ENCODE measurements at regions not wholly inside any gene's neighbourhood (a gene's known extent, or its start where the extent isn't known, plus 50 kb on each side); places are given as distances from the start of the nearest gene placed in this dataset.
"Not testable (repeated sequence)": the region's sequence is repeated elsewhere in the genome, so short reads cannot be mapped to it uniquely, and the experiment has no call there.

DNA sequence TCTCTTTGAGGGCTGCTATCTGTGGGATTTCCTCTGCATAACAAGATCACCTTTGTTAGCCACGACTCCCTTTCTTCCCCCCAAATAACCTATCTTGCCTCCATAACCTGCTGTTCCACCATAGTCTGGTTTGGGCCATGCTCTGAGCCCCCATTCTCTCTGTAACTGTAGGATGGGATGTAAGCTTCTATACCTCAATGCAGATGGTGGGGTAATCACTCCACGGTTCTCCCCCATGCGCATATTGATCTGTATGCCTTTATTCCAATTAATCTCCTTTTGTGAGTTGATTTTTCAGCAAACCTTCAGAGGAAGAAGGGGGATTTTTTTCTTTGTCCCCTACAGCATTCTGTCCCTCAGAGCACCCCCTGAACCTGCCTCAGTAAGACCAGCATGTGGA is 170.1 kb upstream of the IRF2BP2 start:
- Histone ChIP-seq H4K20me1 (ENCODE audit: control insufficient read depth, extremely low read depth, insufficient read depth, low read length) (no peaks in the 10 kb centered on the region), H3K27ac (ENCODE audit: control insufficient read depth, insufficient read depth, low read length) (no peak overlapping the region)
- DNase-seq (ENCODE audit: low read depth, low spot score), result no peak

DNA sequence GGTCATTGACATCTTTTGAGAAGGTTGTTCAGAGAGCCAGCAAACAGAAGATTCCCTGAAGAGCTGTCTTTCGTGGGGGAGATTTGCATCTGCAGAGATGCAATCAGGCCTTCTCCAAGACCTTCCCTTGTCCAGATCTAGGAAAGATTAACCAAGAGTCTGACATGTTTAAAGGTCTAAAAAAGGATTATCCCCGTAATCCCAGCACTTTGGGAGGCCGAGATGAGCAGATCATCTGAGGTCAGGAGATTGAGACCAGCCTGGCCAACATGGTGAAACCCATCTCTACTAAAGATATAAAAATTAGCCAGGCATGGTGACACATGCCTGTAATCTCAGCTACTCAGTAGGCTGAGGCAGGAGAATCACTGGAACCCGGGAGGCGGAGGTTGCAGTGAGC is 169.6 kb upstream of the IRF2BP2 start:
- H3K79me2 ChIP-seq (ENCODE audit: control insufficient read depth, insufficient read depth, low read length); DNase-seq (ENCODE audit: low read depth, low spot score); H3K9ac ChIP-seq (ENCODE audit: control insufficient read depth, extremely low read depth, insufficient read depth, low read length); H4K20me1 ChIP-seq (ENCODE audit: control insufficient read depth, extremely low read depth, insufficient read depth, low read length); H3K4me1 ChIP-seq (ENCODE audit: control insufficient read depth, extremely low read depth, insufficient read depth, low read length); H3K4me2 ChIP-seq (ENCODE audit: control insufficient read depth, extremely low read depth, insufficient read depth, low read depth, low read length); H3K9me3 ChIP-seq (ENCODE audit: control insufficient read depth, low read depth, low read length); H2AFZ ChIP-seq (ENCODE audit: control insufficient read depth, low read length); H3K4me3 ChIP-seq (ENCODE audit: control insufficient read depth in 2 of 3, extremely low read depth in 1 of 3, insufficient read depth in 2 of 3, low read depth in 1 of 3, low read length in 3 of 3); H3K27ac ChIP-seq (ENCODE audit: control insufficient read depth, insufficient read depth, low read length); FAIRE-seq; dilution Hi-C loops (cut with MboI; ENCODE audit: extremely low pct_ligation_motif_present, low sequenced_read_pairs); H3K9me1 ChIP-seq (ENCODE audit: control insufficient read depth, extremely low read depth, insufficient read depth, low read length); H3K36me3 ChIP-seq (ENCODE audit: control insufficient read depth in 2 of 2, extremely low read depth in 1 of 2, insufficient read depth in 2 of 2, low read length in 2 of 2): not testable (repeated sequence)
- peaks cover 29% of the 10 kb centered on the region for H3K27me3 ChIP-seq (ENCODE audit: control insufficient read depth, extremely low read depth, insufficient read depth, low read length)

More for the DNA sequence above, 170.1 kb upstream of the IRF2BP2 start:
- H3K4me2 ChIP-seq (ENCODE audit: control insufficient read depth, extremely low read depth, insufficient read depth, low read depth, low read length), result no peak overlapping the region
- no peak overlapping the region for H3K9ac ChIP-seq (ENCODE audit: control insufficient read depth, extremely low read depth, insufficient read depth, low read length)
- no peaks in the 10 kb centered on the region for H3K4me1 ChIP-seq (ENCODE audit: control insufficient read depth, extremely low read depth, insufficient read depth, low read length)
- peaks cover 3% of the 10 kb centered on the region for H3K9me3 ChIP-seq (ENCODE audit: control insufficient read depth, low read depth, low read length)
- peaks cover 29% of the 10 kb centered on the region for H3K27me3 ChIP-seq (ENCODE audit: control insufficient read depth, extremely low read depth, insufficient read depth, low read length)
- no peak for FAIRE-seq
- H2AFZ ChIP-seq (ENCODE audit: control insufficient read depth, low read length), result no peak overlapping the region
- no peaks in the 10 kb centered on the region for H3K79me2 ChIP-seq (ENCODE audit: control insufficient read depth, insufficient read depth, low read length)
- dilution Hi-C loops (cut with MboI; ENCODE audit: extremely low pct_ligation_motif_present, low sequenced_read_pairs), result no loop called here
- TF ChIP-seq, protein P1, sequence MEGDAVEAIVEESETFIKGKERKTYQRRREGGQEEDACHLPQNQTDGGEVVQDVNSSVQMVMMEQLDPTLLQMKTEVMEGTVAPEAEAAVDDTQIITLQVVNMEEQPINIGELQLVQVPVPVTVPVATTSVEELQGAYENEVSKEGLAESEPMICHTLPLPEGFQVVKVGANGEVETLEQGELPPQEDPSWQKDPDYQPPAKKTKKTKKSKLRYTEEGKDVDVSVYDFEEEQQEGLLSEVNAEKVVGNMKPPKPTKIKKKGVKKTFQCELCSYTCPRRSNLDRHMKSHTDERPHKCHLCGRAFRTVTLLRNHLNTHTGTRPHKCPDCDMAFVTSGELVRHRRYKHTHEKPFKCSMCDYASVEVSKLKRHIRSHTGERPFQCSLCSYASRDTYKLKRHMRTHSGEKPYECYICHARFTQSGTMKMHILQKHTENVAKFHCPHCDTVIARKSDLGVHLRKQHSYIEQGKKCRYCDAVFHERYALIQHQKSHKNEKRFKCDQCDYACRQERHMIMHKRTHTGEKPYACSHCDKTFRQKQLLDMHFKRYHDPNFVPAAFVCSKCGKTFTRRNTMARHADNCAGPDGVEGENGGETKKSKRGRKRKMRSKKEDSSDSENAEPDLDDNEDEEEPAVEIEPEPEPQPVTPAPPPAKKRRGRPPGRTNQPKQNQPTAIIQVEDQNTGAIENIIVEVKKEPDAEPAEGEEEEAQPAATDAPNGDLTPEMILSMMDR (optimal IDR thresholded peaks at IDR 0.05 in 1 of 3, IDR thresholded peaks at IDR 0.05 in 1 of 3, conservative IDR thresholded peaks at IDR 0.05 in 1 of 3; ENCODE audit: extremely low read depth in 1 of 3, insufficient read depth in 2 of 3, low read length in 3 of 3), result no peak
- TF ChIP-seq EZH2 (IDR thresholded peaks at IDR 0.05; ENCODE audit: low read length), result no peak
- H3K36me3 ChIP-seq (ENCODE audit: control insufficient read depth in 2 of 2, extremely low read depth in 1 of 2, insufficient read depth in 2 of 2, low read length in 2 of 2), result no peaks in the 10 kb centered on the region
- no peaks in the 10 kb centered on the region for H3K9me1 ChIP-seq (ENCODE audit: control insufficient read depth, extremely low read depth, insufficient read depth, low read length)
- no peak overlapping the region for H3K4me3 ChIP-seq (ENCODE audit: control insufficient read depth in 2 of 3, extremely low read depth in 1 of 3, insufficient read depth in 2 of 3, low read depth in 1 of 3, low read length in 3 of 3)

DNA sequence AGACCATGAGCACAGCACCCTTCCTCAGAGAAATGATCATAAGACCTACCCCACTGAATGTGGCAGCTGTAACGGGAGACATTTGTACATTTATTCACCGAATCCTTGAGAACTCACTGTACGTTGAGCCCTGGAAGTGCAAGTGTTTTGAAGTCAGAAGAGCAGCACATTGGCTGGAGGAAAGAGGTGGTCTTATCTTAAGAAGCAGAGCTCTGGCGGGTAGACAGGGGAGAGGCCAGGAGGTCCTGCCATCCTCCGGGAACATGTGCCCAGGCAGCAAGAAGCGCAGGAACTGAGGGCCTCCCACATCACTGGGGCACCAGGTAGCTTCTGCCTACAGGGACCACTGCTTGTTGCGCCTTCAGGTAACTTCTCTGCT is 169.2 kb upstream of the IRF2BP2 start:
- Histone ChIP-seq H3K4me3 (ENCODE audit: control insufficient read depth in 2 of 3, extremely low read depth in 1 of 3, insufficient read depth in 2 of 3, low read depth in 1 of 3, low read length in 3 of 3) (no peak overlapping the region), H2AFZ (ENCODE audit: control insufficient read depth, low read length) (no peak overlapping the region), H3K27ac (ENCODE audit: control insufficient read depth, insufficient read depth, low read length) (no peak overlapping the region), H4K20me1 (ENCODE audit: control insufficient read depth, extremely low read depth, insufficient read depth, low read length) (no peaks in the 10 kb centered on the region), H3K79me2 (ENCODE audit: control insufficient read depth, insufficient read depth, low read length) (no peaks in the 10 kb centered on the region), H3K4me2 (ENCODE audit: control insufficient read depth, extremely low read depth, insufficient read depth, low read depth, low read length) (no peak overlapping the region), H3K9me3 (ENCODE audit: control insufficient read depth, low read depth, low read length) (peaks cover 3% of the 10 kb centered on the region), H3K36me3 (ENCODE audit: control insufficient read depth in 2 of 2, extremely low read depth in 1 of 2, insufficient read depth in 2 of 2, low read length in 2 of 2) (no peaks in the 10 kb centered on the region), H3K9ac (ENCODE audit: control insufficient read depth, extremely low read depth, insufficient read depth, low read length) (no peak overlapping the region), H3K9me1 (ENCODE audit: control insufficient read depth, extremely low read depth, insufficient read depth, low read length) (no peaks in the 10 kb centered on the region), H3K4me1 (ENCODE audit: control insufficient read depth, extremely low read depth, insufficient read depth, low read length) (no peaks in the 10 kb centered on the region), H3K27me3 (ENCODE audit: control insufficient read depth, extremely low read depth, insufficient read depth, low read length) (peaks cover 29% of the 10 kb centered on the region)
- TF ChIP-seq, protein P1 (optimal IDR thresholded peaks at IDR 0.05 in 1 of 3, IDR thresholded peaks at IDR 0.05 in 1 of 3, conservative IDR thresholded peaks at IDR 0.05 in 1 of 3; ENCODE audit: extremely low read depth in 1 of 3, insufficient read depth in 2 of 3, low read length in 3 of 3), result no peak
- no peak for TF ChIP-seq EZH2 (IDR thresholded peaks at IDR 0.05; ENCODE audit: low read length)
- dilution Hi-C loops (cut with MboI; ENCODE audit: extremely low pct_ligation_motif_present, low sequenced_read_pairs), result no loop called here
- DNase-seq (ENCODE audit: low read depth, low spot score) (no peak), FAIRE-seq (no peak)
